ENCODE measurements at regions not wholly inside any gene's neighbourhood (a gene's known extent, or its start where the extent isn't known, plus 50 kb on each side); places are given as distances from the start of the nearest gene placed in this dataset.

DNA sequence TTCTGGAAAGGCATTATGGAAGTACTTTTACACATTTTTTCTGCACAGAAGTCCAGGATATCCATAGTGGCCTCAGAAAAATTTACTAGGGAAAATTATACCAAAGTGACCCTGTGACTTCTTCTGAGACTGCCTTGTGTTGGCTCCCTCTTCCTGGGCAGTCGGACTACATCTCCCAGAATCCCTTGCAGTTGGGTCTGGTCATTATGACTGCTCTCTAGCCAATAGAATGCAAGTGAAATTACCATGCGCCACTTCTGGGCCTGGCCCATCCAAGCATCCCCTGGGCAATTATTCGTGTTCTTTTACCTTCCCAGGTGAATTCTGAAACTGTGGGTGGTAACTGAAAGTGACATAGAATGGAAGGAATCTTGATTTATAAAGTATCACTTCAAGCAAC lies 430.9 kb downstream of the ACTR3B start:
- intact Hi-C loops (cut with micrococcal nuclease; ENCODE audit: unreplicated experiment), result loop anchor here (10.0 kb wide), 1 partner anchor 296 kb away; no protein-coding TSS in a partner anchor
- Histone ChIP-seq H3K4me2 (ENCODE audit: low read depth, low read length) (no peak overlapping the region), H3K27me3 (ENCODE audit: control insufficient read depth in 1 of 2, insufficient read depth in 2 of 2, low read length in 2 of 2) (no peaks in the 10 kb centered on the region)

More for the DNA sequence above, 430.9 kb downstream of the ACTR3B start:
- Histone ChIP-seq H3K9ac (ENCODE audit: insufficient read depth, low read depth, low read length) (no peak overlapping the region), H3K36me3 (replicated peaks in 1 of 2; ENCODE audit: control insufficient read depth in 1 of 2, insufficient read depth in 2 of 2, low read length in 2 of 2) (no peaks in the 10 kb centered on the region), H3K4me1 (ENCODE audit: insufficient read depth, low read length) (no peaks in the 10 kb centered on the region), H3K9me3 (ENCODE audit: low read length) (no peaks in the 10 kb centered on the region), H3K79me2 (ENCODE audit: insufficient read depth, low read length) (no peaks in the 10 kb centered on the region), H4K20me1 (ENCODE audit: insufficient read depth, low read length) (no peaks in the 10 kb centered on the region), H3K4me3 (replicated peaks in 1 of 3; ENCODE audit: insufficient read depth in 1 of 3, low read depth in 2 of 3, low read length in 3 of 3) (no peak overlapping the region), H3K27ac (ENCODE audit: extremely low read length, insufficient read depth, low read length) (no peak overlapping the region), H2AFZ (ENCODE audit: low read length) (no peak overlapping the region)
- TF ChIP-seq NFYC (CRISPR knock-in tag; IDR thresholded peaks at IDR 0.05), result peak; percentile 78
- peak; percentile 84 for TF ChIP-seq NFYB (CRISPR knock-in tag; IDR thresholded peaks at IDR 0.05)
- TF ChIP-seq, protein P1, sequence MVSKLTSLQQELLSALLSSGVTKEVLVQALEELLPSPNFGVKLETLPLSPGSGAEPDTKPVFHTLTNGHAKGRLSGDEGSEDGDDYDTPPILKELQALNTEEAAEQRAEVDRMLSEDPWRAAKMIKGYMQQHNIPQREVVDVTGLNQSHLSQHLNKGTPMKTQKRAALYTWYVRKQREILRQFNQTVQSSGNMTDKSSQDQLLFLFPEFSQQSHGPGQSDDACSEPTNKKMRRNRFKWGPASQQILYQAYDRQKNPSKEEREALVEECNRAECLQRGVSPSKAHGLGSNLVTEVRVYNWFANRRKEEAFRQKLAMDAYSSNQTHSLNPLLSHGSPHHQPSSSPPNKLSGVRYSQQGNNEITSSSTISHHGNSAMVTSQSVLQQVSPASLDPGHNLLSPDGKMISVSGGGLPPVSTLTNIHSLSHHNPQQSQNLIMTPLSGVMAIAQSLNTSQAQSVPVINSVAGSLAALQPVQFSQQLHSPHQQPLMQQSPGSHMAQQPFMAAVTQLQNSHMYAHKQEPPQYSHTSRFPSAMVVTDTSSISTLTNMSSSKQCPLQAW (CRISPR knock-in tag; IDR thresholded peaks at IDR 0.05), result no peak
- TF ChIP-seq EHMT2 (IDR thresholded peaks at IDR 0.05; ENCODE audit: borderline replicate concordance, low read depth, low read length), result no peak
- TF ChIP-seq, protein P2, sequence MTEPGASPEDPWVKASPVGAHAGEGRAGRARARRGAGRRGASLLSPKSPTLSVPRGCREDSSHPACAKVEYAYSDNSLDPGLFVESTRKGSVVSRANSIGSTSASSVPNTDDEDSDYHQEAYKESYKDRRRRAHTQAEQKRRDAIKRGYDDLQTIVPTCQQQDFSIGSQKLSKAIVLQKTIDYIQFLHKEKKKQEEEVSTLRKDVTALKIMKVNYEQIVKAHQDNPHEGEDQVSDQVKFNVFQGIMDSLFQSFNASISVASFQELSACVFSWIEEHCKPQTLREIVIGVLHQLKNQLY (CRISPR knock-in tag; IDR thresholded peaks at IDR 0.05), result no peak
- TF ChIP-seq CREM (IDR thresholded peaks at IDR 0.05), result no peak
- TF ChIP-seq CREM (CRISPR knock-in tag; IDR thresholded peaks at IDR 0.05), result no peak
- no peak for TF ChIP-seq ZNF441 (CRISPR knock-in tag; IDR thresholded peaks at IDR 0.05; ENCODE audit: borderline replicate concordance)
- TF ChIP-seq ZNF382 (CRISPR knock-in tag; IDR thresholded peaks at IDR 0.05; ENCODE audit: borderline replicate concordance), result no peak
- TF ChIP-seq SMAD1 (CRISPR knock-in tag; IDR thresholded peaks at IDR 0.05; ENCODE audit: borderline replicate concordance, low read depth), result no peak
- TF ChIP-seq, protein P3, sequence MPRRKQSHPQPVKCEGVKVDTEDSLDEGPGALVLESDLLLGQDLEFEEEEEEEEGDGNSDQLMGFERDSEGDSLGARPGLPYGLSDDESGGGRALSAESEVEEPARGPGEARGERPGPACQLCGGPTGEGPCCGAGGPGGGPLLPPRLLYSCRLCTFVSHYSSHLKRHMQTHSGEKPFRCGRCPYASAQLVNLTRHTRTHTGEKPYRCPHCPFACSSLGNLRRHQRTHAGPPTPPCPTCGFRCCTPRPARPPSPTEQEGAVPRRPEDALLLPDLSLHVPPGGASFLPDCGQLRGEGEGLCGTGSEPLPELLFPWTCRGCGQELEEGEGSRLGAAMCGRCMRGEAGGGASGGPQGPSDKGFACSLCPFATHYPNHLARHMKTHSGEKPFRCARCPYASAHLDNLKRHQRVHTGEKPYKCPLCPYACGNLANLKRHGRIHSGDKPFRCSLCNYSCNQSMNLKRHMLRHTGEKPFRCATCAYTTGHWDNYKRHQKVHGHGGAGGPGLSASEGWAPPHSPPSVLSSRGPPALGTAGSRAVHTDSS (CRISPR knock-in tag; conservative IDR thresholded peaks at IDR 0.05), result no peak
- TF ChIP-seq TMF1 (CRISPR knock-in tag; IDR thresholded peaks at IDR 0.05; ENCODE audit: low read depth), result no peak
- TF ChIP-seq THAP11 (CRISPR knock-in tag; IDR thresholded peaks at IDR 0.05), result peak; percentile 92
- TF ChIP-seq ZNF143 (CRISPR knock-in tag; IDR thresholded peaks at IDR 0.05), result peak; percentile 84
- no peak for TF ChIP-seq ZNF549 (CRISPR knock-in tag; IDR thresholded peaks at IDR 0.05)
- TF ChIP-seq ZNF17 (CRISPR knock-in tag; IDR thresholded peaks at IDR 0.05), result no peak
- no peak for TF ChIP-seq BCL6 (CRISPR knock-in tag; IDR thresholded peaks at IDR 0.05)
- no peak for TF ChIP-seq MATR3 (CRISPR knock-in tag; IDR thresholded peaks at IDR 0.05)
- TF ChIP-seq ZNF790 (CRISPR knock-in tag; IDR thresholded peaks at IDR 0.05; ENCODE audit: borderline replicate concordance), result no peak
- no peak for TF ChIP-seq NR2F6 (IDR thresholded peaks at IDR 0.05)
- no peak for TF ChIP-seq NR2F6 (CRISPR knock-in tag; IDR thresholded peaks at IDR 0.05)
- no peak for TF ChIP-seq ISL2 (CRISPR knock-in tag; IDR thresholded peaks at IDR 0.05)
- TF ChIP-seq PAX8 (CRISPR knock-in tag; IDR thresholded peaks at IDR 0.05; ENCODE audit: borderline replicate concordance), result no peak
- no peak for TF ChIP-seq ZNF724P (CRISPR knock-in tag; IDR thresholded peaks at IDR 0.05; ENCODE audit: borderline replicate concordance)
- BruUV-seq (replicated peaks), result no TSS peak
- POLR2A ChIA-PET, result no interaction called here
- in situ Hi-C loops (cut with HindIII; ENCODE audit: extremely low pct_ligation_motif_present, low pct_unique_long_range_greater_than_20kb), result no loop called here
- no peak for DNase-seq (ENCODE audit: low spot score)
- ATAC-seq, result no peak; the same call in 2 of the 3 replicates
- 6% methylated on average over 3 of the region's 3 CpGs for WGBS (ENCODE audit: low lambda C conversion rate)
- FAIRE-seq, result no peak
- CTCF ChIA-PET (ENCODE audit: low intra/inter-chr PET ratio, low total read pairs), result no interaction called here
